Forelimb muscle (tissue), 1 donor: ENCODE measurements at regions not wholly inside any gene's neighbourhood (a gene's known extent, or its start where the extent isn't known, plus 50 kb on each side); places are given as distances from the start of the nearest gene placed in this dataset.
"Not testable (repeated sequence)": the region's sequence is repeated elsewhere in the genome, so short reads cannot be mapped to it uniquely, and the experiment has no call there.

Experiments used
- DNase-seq: peaks from one replicate; pipeline ENCODE4 v3.0.0-alpha.2; 2013; ENCODE audit warnings: low read depth

DNA sequence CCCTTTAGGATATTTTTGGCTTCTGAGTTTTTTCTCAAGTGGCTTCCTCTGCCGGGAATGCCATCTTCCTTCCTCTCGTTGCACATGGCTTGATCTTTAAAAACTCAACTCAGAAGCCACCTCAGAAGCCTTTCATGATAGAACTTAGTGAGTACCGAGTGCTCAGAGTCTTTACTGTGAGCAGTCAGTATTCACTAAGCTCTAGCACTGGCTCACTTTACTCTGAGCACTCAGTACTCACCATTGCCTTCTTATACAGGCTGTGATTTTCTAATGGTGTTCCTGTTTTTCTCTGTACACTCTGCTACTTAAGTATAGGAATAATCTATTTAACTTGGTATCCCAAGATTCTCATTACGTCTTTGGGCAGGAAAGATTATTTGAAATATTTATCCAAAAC is 116.2 kb downstream of the PFDN4 start:
- DNase-seq, result no peak

DNA sequence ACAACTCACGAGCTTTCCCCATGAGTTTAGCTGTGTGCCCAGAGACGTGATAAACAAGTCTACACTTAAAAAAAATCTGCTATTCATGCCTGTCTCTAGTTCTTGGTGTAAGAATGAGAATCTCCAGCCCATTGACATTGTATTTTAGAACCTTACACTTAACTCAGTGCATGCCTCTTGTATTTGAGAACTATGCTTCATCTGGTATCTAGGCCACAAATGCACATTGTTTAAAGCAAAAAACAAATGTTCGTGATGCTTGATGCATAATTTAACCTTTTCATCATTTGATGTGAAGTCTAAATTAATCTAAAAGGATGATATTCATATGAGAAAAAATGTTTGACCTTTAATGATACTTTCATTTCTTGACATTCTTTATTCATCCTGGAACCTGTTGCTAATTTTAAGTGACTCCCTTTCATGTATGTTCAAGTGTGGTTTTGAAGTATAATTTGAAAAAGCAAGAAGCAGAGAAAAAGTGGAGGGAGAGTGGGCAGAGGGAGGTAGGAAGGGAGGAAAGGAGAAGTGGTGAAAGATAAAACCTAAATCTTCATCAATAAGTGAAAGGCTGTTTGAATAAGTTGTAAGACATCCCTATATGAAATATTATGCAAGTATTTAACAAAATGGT is 116.9 kb downstream of the PFDN4 start:
- DNase-seq, result no peak

GRCh38 chr20:54335299-54335698 is 127.4 kb downstream of the PFDN4 start:
- no peak for DNase-seq

DNA sequence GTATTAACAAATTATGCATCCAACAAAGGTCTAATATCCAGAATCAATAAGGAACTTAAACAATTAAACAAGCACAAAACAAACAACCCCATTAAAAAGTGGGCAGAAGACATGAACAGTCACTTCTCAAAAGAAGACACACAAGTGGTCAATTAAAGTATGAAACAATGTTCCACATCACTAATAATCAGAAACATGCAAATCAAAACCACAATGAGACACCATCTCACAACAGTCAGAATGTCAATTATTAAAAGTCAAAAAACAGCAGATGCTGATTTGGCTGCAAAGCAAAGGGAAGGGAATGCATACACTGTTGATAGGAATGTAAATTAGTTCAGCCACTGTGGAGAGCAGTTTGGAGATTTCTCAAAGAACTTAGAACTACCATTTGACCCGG is 129.3 kb downstream of the PFDN4 start:
- DNase-seq, result no peak

DNA sequence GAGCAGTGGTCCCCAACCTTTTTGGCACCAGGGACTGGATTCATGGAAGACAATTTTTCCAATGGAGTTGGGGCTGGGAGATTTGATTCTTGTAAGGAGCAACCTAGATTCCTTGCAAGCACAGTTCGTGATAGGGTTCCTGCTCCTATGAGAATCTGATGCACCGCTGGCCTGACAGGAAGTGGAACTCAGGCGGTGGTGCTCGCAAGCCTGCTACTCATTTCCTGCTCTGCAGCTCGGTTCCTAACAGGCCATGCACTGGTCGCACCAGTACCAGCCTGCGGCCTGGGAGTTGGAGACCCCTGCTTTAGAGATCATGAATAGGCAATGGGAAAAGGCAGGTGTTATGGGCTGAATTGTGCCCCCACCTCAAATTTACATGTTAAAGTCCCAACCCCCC is 131.2 kb downstream of the PFDN4 start:
- no peak for DNase-seq

GRCh38 chr20:54340206-54340605 is 132.3 kb downstream of the PFDN4 start:
- no peak for DNase-seq

DNA sequence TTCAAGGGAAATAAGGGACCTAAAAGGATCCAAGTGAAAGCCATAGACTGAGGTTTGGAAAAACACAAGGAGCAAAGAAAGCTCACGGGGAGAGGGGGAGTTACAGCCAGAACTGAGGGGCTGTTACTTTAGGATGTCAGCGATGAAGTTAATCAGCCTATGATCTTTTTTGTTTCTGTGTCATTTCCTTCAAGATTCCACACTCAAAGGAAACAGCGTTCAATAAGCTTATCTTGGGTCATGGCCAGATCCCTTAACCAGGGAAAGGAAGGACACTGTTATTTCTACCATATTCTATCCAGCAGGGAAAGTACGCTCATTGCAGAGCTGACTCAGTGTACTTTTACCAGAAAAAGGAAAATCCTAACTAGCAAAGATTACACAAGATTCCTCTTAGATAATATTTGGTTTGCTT is 132.8 kb downstream of the PFDN4 start:
- no peak for DNase-seq

- no peak for DNase-seq
These were observed 133.0 kb upstream of the DOK5 start for GRCh38 chr20:54342258-54342920.

DNA sequence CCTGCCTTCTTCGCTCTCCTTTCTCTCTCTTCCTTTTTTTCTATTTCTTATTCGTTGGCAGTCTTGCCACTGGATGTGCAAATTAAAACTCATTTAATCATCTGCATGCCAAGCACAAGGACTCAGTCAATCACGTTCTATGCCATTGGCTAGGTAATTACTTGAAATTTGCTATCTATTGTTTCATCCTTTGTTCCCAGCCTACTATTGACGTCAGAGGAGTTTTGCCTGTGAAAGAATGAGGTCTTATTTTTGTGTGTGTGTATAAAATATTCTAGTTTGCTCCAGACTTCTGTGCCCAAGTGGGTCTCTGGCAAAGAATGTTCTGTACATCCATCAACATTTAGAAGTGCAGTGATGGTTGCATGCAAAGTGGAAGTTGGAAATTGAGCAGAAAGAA is 132.3 kb upstream of the DOK5 start:
- DNase-seq, result no peak

GRCh38 chr20:54343634-54344033 is 131.8 kb upstream of the DOK5 start:
- DNase-seq, result no peak

GRCh38 chr20:54344832-54345231 is 130.6 kb upstream of the DOK5 start:
- no peak for DNase-seq

DNA sequence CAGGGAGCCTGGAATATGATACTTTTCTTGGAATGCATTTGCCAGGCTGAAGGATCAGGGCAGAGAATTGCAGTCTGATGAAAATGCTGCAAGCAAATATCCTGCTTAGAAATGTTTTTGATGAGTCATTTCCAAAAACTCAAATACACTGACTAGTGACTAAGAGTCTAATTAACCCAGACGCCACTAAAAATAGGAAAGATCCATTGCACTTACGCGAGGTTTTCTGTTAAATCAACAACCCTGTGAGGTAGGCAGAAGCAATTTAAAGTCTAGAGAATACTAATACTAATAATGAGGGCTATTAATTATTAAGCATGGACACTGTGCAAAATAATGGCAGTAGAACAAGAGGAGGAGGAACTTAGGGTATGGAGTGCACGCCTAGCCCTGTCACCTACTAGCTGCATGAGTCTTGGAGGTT is 130.1 kb upstream of the DOK5 start:
- DNase-seq, result no peak

DNA sequence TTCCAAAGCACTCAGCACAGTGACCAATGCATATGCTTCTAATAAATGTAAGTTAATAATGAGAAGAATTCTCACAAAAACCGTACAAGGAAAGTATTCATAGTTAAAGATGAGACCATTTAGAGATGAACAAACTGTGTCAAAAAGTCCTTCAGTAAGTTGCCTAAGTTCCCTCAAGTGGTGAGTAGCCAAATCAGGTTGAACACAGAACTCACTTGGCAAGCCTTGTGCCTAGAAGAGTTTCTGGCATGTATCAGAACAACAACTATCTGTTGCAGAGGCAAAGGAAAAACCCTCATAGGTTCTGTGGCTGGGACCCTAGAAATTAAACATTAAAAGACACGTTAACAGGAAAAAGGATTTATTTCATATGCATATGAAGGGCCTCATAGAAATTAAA is 129.6 kb upstream of the DOK5 start:
- no peak for DNase-seq

GRCh38 chr20:54346276-54346675 is 129.1 kb upstream of the DOK5 start:
- no peak for DNase-seq

DNA sequence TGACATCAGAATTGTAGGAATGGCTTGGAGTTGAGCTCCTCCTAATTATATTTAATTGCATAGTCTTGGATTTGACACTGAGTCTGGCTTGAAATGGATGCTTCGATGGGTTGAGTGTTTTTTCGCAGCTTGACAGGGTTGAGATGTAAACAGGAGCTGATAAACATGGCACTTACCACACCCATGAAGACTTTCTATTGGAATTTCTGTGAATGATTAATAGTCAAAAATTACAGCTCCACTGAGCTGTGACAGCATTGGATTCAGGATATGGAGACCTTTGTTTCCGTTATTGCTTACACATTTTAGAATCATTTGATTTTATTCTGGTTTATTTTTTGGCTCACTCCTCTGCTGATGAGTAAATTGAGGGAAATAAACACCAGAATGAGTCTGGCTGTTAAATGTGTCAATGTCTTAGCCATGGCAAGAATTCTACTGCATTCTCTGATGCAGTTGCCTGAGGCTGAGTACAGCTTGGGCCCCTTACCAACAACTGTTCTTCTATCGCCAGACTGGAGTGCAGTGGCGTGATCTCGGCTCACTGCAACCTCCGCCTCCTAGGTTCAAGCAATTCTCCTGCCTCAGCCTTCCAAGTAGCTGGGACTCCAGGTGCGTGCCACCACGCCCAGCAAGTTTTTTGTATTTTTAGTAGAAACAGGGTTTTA is 128.1 kb upstream of the DOK5 start:
- DNase-seq, result no peak

DNA sequence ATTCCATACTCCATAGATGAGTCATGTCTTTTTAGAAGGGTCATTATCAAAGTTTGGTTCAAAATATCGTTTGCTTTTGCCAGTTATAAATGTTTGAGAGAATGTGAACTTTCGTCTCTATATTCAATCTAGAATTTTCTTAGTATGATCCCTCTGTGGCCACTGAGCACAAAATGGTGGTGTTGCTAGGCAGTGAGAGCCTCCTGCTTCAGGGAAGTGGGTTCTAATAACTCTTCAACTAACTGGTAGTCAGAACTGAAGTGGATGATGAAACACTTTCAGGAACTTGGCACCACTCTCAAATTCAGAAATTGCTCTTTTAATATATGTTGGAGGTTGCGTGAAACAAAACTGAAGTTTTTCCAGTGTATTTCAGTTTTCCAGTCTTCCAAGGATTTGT is 125.0 kb upstream of the DOK5 start:
- no peak for DNase-seq

GRCh38 chr20:54351371-54352136 is 123.8 kb upstream of the DOK5 start:
- no peak for DNase-seq

DNA sequence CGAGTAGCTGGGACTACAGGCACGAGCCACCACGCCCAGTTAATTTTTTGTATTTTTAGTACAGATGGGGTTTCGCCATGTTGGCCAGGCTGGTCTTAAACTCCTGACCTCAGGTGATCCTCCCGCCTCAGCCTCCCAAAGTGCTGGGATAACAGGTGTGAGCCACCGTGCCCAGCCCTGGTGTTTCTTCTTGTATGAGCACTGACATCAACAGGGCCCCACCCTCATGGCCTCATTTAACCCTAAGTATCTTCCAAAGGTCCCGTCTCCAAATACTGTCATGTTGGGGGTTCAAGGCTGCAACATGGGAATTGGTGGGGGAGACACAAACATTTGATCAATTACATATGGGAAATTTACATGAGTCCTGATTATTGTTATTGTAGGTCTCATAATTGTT is 122.9 kb upstream of the DOK5 start:
- not testable (repeated sequence) for DNase-seq

- no peak for DNase-seq
These were observed 122.1 kb upstream of the DOK5 start for GRCh38 chr20:54353292-54353691.

GRCh38 chr20:54355631-54356280 is 119.6 kb upstream of the DOK5 start:
- DNase-seq, result no peak

DNA sequence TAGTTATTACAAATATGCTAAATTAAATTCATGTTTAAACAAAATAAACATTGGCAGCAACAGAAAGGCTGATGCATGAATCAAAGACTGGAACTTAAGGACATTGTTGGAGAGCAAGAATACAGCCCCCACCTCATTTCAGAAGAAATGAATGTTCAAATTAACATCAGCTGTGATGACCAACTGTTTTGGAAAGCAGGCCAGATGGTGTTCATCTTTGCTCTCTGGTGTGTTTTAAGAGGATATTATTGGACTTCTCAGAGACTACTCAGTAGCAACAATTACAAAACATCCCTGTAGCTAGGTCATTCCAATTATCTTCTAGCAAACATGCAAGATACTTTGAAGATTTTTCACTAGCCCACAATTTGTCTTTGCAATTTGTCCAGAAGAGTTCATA is 118.6 kb upstream of the DOK5 start:
- no peak for DNase-seq

DNA sequence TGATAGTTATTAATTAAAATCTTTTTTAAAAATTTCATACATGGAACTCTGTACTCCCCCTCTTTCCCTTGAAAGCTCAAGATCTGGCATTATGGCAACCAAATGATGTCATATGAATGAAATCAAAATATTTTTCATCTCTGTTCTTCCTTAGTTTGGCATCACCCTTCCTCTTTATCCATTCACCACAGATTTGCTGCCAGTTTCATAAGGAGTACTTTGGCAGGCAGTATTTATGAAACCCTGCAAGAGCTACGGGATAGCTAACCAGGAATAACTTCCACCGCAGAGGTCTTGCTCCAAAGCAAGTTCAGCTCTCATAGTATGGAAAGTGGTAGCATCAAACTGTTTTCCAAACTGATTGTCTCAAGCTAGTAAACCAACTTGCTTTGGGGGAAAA is 113.9 kb upstream of the DOK5 start:
- DNase-seq, result no peak
